ENCODE measurements at regions not wholly inside any gene's neighbourhood (a gene's known extent, or its start where the extent isn't known, plus 50 kb on each side); places are given as distances from the start of the nearest gene placed in this dataset.

DNA sequence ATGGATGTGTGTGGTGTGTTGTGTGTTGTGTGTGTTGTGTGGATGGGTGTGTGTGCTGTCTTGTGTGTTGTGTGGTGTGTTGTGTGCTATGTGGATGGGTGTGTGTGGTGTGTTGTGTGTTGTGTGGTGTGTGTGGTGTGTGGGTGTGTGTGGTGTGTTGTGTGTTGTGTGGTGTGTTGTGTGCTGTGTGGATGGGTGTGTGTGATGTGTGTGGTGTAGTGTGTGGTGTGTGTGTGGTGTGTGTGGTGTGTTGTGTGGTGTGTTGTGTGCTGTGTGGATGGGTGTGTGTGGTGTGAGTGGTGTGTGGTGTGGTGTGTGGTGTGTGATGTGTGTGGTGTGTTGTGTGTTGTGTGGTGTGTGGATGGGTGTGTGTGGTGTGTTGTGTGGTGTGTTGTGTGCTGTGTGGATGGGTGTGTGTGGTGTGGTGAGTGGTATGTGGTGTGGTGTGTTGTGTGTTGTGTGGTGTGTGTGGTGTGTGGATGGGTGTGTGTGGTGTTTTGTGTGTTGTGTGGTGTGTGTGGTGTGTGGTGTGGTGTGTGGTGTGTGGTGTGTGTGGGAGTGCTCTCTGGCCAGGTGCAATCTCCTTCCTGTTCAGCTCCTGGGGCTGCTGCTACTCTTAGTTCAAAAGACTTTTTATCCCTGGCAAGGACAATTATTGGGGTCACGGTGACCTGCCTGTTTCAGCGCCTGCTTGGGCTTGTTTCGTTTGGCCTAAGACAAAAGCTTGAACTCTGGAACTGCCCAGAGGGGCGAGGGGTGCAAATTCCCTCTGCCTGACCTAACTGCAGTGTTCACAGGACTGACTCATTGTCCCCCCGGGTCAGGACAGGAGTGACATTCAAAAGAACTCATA, 101.1 kb downstream of the UBIAD1 start:
- DNase-seq = no peak

DNA sequence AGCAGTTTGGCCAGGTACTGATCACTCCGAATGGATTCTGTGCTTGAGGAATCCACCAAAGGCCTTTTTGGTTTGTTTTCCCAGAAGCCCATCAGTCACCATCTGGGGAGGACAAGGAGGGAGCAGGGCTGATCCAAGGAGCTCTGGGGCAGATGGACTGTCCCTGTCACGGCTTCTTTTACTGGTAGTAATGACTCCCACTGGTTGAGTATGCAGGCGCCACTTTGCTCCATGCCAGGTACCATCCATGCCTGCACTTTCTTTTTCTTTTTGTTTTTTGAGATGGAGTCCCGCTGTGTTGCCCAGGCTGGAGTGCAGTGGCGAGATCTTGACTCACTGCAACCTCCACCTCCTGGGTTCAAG, 101.7 kb downstream of the UBIAD1 start:
- no peak for DNase-seq

- DNase-seq = no peak
Measured at GRCh38 chr1:11377001-11377583, 101.9 kb upstream of the DISP3 start.

DNA sequence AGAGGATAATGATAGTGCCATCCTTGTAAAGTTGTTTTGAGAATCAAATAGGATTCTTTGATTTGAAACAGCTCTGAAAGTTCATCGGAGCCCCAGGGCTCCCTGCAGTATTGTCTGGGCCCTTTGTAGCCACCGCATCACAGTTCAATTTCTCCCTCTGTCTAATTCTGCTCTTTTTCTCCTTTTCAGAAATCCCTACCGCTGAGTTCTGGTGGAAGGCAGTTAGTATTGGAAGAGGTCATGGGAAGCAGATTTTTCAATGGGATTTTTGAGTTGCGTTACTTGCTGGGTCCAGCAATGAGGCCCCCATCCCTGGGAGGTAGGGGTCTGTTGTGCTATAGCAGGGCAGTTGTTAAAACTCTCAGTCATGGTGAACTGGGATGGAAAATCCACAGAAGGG, 101.0 kb upstream of the DISP3 start:
- DNase-seq = no peak

DNA sequence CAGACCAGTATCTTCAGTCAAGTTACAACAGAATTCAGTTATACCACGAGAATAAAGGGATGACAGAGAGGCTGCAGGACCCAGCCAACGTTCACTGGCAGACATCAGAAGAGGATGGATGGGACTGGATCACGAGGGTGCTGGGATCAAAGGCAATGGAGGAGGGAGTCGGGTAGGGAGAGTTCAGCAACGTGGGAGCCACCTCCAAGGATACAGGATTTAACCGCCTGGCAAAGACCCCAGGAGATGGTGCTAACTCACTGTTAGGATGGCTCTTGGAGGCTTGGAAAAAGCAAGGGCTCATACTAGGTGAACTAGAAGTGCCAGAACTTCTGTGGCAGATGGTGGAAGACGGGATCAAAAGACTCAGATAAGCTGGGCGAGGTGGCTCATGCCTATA, 99.1 kb upstream of the DISP3 start:
- DNase-seq = no peak

DNA sequence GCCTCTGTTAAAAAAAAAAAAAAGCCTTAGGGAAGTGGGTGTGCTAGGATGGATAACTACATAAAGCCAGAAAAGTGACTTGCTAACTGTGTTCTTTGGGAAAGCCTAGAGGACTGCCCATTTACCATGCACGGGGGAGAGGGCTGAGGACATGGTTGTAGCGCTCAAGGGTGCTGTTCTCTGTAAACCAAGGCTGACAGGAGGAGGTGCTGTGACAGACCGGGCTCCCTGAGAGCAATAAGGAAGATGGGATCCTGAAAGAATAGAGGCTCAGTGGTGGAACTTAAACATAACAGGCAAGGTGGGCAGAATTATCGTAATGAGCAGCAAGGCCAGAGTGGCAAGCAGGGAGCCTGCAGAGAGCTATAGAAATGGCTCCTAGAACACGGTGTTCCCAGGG, 98.5 kb upstream of the DISP3 start:
- no peak for DNase-seq

DNA sequence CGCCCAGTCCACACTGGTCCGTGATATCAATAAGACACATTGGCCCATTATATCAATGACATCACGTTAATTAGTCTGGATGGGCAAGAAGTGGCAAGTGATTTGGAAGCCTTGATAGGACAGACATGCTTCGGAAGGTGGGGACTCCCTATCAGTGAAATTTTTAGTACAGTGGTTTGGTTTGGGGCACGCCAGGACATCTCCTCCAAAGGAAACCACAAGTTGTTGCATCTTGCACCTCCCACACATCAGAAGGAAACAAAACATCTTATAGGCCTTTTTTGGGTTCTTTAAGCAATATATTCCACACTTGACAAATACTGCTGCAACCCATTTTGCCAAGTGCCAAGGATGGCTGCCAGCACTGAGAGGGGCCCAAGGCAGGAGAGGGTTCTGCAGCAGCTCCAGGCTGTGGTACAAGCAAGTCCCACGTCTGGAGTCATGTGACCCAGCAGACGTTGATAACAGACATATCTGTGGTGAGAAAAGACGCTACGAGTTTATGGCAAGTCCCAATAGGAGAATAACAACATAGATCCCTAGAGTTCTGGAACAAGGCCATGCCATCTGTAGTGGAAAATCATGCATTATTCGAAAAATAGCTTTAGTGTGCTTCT, 95.3 kb upstream of the DISP3 start:
- DNase-seq = peak; percentile 81

- DNase-seq = peak; percentile 59
Measured at GRCh38 chr1:11384170-11384554, 94.8 kb upstream of the DISP3 start.

- DNase-seq = no peak
Measured at GRCh38 chr1:11387829-11388228, 91.1 kb upstream of the DISP3 start.

DNA sequence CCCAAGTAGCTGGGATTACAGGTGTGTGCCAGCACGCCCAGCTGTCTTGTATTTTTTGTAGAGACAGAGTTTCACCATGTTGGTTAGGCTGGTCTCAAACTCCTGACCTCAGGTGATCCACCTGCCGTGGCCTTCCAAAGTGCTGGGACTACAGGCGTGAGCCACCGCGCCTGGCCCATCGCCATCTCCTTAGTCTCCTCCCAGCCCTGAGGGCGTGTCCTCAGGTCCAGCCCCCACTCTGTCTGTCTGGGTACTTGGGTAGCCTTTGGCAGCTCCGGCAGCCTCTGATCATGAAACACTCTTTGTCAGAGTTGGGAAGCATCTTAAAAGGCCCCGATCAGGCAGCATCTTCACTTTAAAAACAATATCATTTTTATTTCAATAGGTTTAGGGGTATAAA, 90.3 kb upstream of the DISP3 start:
- no peak for DNase-seq

DNA sequence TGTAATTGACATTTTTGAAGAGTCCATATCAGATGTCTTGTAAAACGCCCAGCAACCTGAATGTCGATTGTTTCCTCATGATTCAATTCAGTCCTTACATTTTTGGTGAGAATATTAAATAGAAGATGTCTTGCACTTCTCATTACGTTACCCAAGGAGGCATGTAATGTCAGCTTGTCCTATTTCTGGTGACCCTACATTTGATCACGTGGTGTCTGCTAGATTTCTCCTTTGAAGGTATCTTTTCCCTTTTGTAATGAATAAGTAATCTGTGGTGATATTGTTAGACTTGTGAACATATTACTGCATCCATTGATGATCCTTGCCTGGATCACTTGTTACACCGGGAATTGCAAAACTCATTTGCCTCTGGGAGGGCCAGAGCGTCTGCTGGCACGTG, 87.6 kb upstream of the DISP3 start:
- DNase-seq = no peak

DNA sequence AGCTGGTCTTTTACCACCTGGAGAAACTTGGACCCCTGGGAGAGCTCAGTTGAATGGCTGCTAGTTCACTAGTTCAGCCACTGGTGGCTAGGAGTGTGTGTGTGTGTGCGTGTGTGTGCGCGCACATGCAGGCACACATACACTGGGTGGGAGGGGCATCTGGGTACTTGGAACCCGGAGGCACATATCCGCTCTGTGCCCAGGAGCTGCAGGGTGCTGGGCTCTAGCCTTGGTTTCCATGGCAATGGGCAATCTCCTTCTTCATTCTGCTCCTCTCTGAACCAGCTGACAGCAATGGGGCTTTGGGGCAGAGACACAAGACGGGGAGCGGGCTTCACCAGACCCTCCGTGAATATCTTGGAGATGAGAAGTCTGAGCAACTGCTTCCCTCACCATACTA, 87.1 kb upstream of the DISP3 start:
- no peak for DNase-seq

GRCh38 chr1:11394592-11395245, 84.2 kb upstream of the DISP3 start:
- DNase-seq = peak; percentile 88

GRCh38 chr1:11395616-11396015, 83.3 kb upstream of the DISP3 start:
- no peak for DNase-seq

GRCh38 chr1:11397151-11397901, 81.6 kb upstream of the DISP3 start:
- no peak for DNase-seq

- DNase-seq = no peak
Measured at GRCh38 chr1:11399250-11399649, 79.7 kb upstream of the DISP3 start.

DNA sequence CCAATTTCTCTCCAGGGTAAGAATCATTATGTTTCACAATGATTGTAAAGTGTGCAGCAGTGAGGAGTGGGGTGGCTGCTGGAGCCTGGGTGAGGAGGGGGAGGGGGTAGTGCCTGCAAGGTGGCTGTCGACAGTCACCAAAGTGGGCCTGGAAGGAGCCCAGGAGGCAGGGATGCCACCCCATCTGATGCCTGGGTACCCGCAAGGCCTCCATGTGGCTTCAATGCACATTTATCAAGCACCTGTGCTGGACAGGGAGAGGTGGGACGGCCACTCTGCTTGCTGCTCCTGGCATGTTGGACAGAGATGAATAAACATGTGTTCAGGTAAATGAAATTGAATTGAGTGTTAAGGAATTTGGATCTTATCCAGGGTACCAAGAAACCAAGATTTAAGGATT, 78.8 kb upstream of the DISP3 start:
- DNase-seq = no peak

GRCh38 chr1:11400567-11400966, 78.4 kb upstream of the DISP3 start:
- DNase-seq = no peak

DNA sequence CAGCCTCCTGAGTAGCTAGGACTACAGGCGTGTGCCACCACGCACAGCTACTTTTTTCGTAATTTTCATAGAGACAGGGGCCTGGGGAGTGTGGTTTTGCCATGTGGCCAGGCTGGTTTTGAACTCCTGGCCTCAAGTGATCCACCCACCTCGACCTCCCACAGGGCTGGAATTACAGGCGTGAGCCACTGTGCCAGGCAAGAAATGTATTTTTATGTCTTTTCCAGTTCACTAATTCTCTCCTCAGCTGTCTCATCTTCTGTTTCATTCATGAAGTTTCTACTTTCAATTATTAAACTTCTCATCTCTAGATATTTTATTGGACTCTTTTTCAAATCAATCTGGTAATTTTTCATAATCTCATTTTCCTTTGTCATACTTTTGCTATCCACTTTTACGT, 72.1 kb upstream of the DISP3 start:
- no peak for DNase-seq

DNA sequence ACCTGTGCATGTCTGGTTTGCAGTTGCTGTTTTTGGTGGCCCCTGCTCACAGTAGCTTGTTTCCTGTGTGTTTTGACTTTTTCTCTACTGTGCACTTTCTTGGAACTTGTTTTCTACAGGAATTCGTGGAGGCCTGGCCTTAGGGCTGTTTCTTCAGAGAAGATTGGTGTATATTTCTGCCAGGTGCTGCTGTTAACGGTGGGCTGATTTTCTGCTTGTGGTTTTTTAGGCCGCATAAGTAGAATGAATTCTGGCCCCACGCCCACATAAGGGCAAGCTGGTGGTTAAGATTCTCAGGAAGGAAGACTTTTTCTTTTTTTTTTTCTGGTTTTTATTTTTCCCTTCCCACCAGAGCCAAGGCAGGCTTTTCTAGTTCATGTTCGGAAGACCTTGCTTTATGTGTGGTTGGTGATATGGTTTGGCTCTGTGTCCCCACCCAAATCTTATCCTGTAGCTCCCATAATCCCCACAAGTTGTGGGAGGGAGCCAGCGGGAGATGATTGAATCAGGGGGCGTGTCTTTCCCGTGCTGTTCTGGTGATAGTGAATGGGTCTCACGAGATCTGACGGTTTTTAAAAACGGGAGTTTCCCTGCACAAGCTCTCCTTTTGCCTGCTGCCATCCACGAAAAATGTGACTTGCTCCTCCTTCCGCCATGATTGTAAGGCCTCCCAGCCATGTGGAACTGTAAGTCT, 71.5 kb upstream of the DISP3 start:
- peak; percentile 37 for DNase-seq

DNA sequence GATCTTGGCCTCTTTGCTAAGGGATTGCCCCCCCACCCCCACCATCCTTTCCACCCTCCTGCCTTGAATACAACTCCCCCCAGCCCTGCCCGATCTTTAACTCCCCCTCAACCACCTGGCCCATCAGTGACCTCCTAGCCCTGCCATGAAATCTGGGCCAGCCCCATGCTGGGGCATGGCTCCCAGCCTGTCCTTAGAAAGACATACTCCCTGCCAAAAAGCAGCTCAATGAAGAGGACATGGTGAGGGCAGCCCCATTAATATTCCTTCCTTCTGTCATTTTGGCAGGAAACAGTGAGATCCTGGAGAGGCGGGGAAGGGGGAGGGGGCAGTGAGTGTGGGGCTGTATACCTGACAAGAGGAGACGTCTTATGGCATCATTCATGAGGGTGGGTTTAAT, 66.8 kb upstream of the DISP3 start:
- no peak for DNase-seq

DNA sequence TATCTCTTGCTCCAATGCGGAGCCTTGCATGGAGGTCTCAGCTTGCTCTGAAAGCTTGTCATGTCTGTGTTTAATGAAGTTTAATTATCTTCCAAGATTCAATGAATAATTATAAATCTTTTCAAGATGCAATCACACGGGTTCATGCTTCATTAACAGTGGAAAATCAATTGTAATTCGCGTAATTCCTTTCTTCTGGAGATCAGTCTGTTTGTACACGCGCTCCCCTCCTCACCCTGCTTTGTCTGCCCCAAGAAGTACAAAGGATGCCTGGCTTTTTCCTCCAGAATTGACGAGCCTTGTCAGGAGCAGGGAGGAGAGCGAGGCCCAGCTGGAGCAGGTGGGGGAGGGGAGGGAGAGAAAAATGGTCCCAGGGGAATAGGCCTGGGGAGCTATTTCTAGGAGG, 65.0 kb upstream of the DISP3 start:
- no peak for DNase-seq
